ENCODE measurements at regions not wholly inside any gene's neighbourhood (a gene's known extent, or its start where the extent isn't known, plus 50 kb on each side); places are given as distances from the start of the nearest gene placed in this dataset.

DNA sequence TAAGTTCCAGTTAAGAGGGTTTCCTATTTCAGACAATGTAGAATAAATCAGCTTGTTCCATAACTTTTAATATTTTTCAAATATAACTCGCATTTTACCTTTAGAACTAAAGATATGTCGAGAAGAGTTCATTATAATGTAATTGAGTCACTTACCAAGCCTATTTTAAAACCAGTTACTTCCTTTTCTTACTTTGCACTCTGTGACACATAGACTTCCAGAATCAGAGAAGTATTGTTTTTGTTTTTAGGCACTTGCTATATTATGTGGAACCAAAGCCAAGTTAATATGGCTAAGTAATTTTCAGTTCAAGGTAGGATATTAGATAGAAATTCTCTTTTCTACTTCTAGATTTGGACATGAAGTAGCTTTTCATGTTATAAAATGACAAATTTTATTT, 182.7 kb upstream of the PRPS1L1 start:
- no peak for TF ChIP-seq POLR2A (IDR thresholded peaks at IDR 0.05)
- TF ChIP-seq, protein P1, sequence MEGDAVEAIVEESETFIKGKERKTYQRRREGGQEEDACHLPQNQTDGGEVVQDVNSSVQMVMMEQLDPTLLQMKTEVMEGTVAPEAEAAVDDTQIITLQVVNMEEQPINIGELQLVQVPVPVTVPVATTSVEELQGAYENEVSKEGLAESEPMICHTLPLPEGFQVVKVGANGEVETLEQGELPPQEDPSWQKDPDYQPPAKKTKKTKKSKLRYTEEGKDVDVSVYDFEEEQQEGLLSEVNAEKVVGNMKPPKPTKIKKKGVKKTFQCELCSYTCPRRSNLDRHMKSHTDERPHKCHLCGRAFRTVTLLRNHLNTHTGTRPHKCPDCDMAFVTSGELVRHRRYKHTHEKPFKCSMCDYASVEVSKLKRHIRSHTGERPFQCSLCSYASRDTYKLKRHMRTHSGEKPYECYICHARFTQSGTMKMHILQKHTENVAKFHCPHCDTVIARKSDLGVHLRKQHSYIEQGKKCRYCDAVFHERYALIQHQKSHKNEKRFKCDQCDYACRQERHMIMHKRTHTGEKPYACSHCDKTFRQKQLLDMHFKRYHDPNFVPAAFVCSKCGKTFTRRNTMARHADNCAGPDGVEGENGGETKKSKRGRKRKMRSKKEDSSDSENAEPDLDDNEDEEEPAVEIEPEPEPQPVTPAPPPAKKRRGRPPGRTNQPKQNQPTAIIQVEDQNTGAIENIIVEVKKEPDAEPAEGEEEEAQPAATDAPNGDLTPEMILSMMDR (IDR thresholded peaks at IDR 0.05 in 4 of 5, conservative IDR thresholded peaks at IDR 0.05 in 1 of 5): no peak
- in situ Hi-C loops (cut with MboI; ENCODE audit: low sequenced_read_pairs in 4 of 4): no loop called here
- Histone ChIP-seq H3K4me1 (no peaks in the 10 kb centered on the region), H3K27me3 (no peaks in the 10 kb centered on the region), H3K4me3 (no peak overlapping the region), H3K27ac (no peak overlapping the region), H3K9me3 (no peaks in the 10 kb centered on the region), H3K36me3 (no peaks in the 10 kb centered on the region)
- no peak for ATAC-seq
- DNase-seq: no peak
- intact Hi-C loops (cut with DNase I; ENCODE audit: low total_unique reads): no loop called here

DNA sequence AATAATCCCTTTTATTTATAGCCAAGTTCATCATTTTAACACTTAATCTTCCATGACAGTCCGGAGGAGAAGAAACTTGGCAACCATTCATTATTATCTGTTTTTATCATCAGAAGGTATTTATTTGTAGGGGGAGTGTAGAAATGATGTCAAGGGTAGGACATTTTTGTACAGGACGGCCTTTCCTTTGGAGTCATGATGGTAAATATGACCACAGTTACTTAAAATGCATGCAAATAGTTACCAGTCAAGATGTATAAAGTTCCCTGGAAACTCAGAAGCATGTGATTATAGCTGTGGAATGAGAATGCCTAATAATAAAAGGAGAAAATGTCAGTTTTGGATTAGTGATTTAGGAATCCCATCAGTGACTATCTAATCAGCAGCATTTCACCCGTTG, 183.1 kb upstream of the PRPS1L1 start:
- H3K27ac ChIP-seq: no peak overlapping the region
- TF ChIP-seq, protein P1 (IDR thresholded peaks at IDR 0.05 in 4 of 5, conservative IDR thresholded peaks at IDR 0.05 in 1 of 5): no peak
- no peak for TF ChIP-seq POLR2A (IDR thresholded peaks at IDR 0.05)
- intact Hi-C loops (cut with DNase I; ENCODE audit: low total_unique reads) (no loop called here), in situ Hi-C loops (cut with MboI; ENCODE audit: low sequenced_read_pairs in 4 of 4) (no loop called here)
- no peak overlapping the region for H3K4me3 ChIP-seq
- no peaks in the 10 kb centered on the region for H3K36me3 ChIP-seq
- no peaks in the 10 kb centered on the region for H3K4me1 ChIP-seq
- H3K27me3 ChIP-seq: no peaks in the 10 kb centered on the region
- DNase-seq (no peak), ATAC-seq (no peak)
- H3K9me3 ChIP-seq: no peaks in the 10 kb centered on the region

DNA sequence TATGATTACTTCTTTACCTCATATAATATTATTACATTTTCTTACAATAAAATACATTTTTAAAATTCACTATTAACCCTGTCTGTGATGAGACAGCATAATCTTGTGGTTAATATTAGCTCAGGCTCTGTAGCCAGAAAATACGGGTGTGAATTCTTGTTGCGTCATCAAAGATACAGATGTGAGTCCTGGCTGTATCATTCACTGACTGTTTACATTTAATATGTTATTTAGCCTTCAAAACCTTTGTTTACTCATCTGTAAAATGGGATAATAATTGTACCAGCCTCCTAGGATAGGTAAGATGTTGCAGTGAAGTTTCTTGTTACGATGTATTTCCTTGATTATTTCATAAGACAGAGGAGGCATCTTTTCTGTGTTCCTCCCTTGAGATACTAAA, 184.7 kb upstream of the PRPS1L1 start:
- Histone ChIP-seq H3K27ac (no peak overlapping the region), H3K27me3 (no peaks in the 10 kb centered on the region), H3K4me3 (no peak overlapping the region), H3K9me3 (no peaks in the 10 kb centered on the region), H3K4me1 (no peaks in the 10 kb centered on the region), H3K36me3 (no peaks in the 10 kb centered on the region)
- intact Hi-C loops (cut with DNase I; ENCODE audit: low total_unique reads): no loop called here
- TF ChIP-seq, protein P1 (IDR thresholded peaks at IDR 0.05 in 4 of 5, conservative IDR thresholded peaks at IDR 0.05 in 1 of 5): no peak
- TF ChIP-seq POLR2A (IDR thresholded peaks at IDR 0.05): no peak
- in situ Hi-C loops (cut with MboI; ENCODE audit: low sequenced_read_pairs in 4 of 4): no loop called here
- ATAC-seq (no peak), DNase-seq (no peak)

DNA sequence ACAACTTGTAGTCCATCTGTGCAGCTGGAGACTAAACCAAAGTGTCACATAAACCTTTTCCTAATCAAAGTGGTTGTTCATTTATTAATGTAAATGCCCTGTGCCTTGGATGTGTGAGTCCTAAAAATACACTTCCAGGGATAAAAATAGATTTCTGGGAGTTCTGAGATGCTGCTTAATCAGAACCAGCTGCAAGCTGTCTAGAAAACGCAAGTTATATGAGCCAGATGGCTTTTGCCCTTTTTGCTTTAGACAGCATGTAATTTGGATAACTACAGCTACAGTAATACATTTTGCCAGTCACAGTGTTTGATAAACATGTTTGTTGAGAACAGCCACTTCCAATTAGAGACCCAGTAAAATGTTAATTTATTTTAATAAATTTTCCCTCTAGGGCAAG, 185.1 kb upstream of the PRPS1L1 start:
- no peak for ATAC-seq
- Histone ChIP-seq H3K4me1 (no peaks in the 10 kb centered on the region), H3K9me3 (no peaks in the 10 kb centered on the region), H3K27me3 (no peaks in the 10 kb centered on the region), H3K4me3 (no peak overlapping the region), H3K36me3 (no peaks in the 10 kb centered on the region), H3K27ac (no peak overlapping the region)
- intact Hi-C loops (cut with DNase I; ENCODE audit: low total_unique reads): no loop called here
- DNase-seq: no peak
- in situ Hi-C loops (cut with MboI; ENCODE audit: low sequenced_read_pairs in 4 of 4): no loop called here
- no peak for TF ChIP-seq POLR2A (IDR thresholded peaks at IDR 0.05)
- TF ChIP-seq, protein P1 (IDR thresholded peaks at IDR 0.05 in 4 of 5, conservative IDR thresholded peaks at IDR 0.05 in 1 of 5): no peak

DNA sequence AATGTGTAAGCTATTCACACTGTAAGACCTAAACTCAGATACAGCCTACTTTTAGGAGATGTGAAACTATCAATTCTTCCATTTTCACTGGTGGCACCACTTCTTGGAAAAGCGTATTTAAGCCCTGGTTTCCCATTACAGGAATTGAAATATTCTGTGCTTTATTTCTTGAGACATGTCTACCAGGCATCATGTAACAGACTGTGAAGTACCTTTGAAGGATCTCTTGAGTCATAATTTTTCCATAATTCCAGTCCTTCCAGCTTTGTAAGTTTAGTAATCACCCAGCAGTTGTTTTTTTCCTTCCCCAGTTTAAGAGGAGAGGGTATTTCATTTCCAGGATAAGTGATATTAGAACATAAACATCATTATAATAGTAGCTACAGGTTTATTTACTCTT, 186.0 kb upstream of the PRPS1L1 start:
- ATAC-seq (no peak), DNase-seq (no peak)
- no peak overlapping the region for H3K4me3 ChIP-seq
- H3K36me3 ChIP-seq: no peaks in the 10 kb centered on the region
- no peaks in the 10 kb centered on the region for H3K9me3 ChIP-seq
- in situ Hi-C loops (cut with MboI; ENCODE audit: low sequenced_read_pairs in 4 of 4) (no loop called here), intact Hi-C loops (cut with DNase I; ENCODE audit: low total_unique reads) (no loop called here)
- no peaks in the 10 kb centered on the region for H3K27me3 ChIP-seq
- TF ChIP-seq, protein P1 (IDR thresholded peaks at IDR 0.05 in 4 of 5, conservative IDR thresholded peaks at IDR 0.05 in 1 of 5): no peak
- TF ChIP-seq POLR2A (IDR thresholded peaks at IDR 0.05): no peak
- H3K27ac ChIP-seq: no peak overlapping the region
- H3K4me1 ChIP-seq: no peaks in the 10 kb centered on the region

Measured in gastrocnemius medialis (tissue), 4 donors.